ENCODE measurements at regions not wholly inside any gene's neighbourhood (a gene's known extent, or its start where the extent isn't known, plus 50 kb on each side); places are given as distances from the start of the nearest gene placed in this dataset.

- no peak for TF ChIP-seq EZH2phosphoT487 (IDR thresholded peaks at IDR 0.05; ENCODE audit: insufficient read depth, low read depth)
- no peak for TF ChIP-seq EZH2 (IDR thresholded peaks at IDR 0.05; ENCODE audit: insufficient read depth, poor library complexity, severe bottlenecking)
Observed at GRCh38 chr4:85393201-85393600, 81.7 kb upstream of the ARHGAP24 start.
